ENCODE measurements at regions not wholly inside any gene's neighbourhood (a gene's known extent, or its start where the extent isn't known, plus 50 kb on each side); places are given as distances from the start of the nearest gene placed in this dataset.

DNA sequence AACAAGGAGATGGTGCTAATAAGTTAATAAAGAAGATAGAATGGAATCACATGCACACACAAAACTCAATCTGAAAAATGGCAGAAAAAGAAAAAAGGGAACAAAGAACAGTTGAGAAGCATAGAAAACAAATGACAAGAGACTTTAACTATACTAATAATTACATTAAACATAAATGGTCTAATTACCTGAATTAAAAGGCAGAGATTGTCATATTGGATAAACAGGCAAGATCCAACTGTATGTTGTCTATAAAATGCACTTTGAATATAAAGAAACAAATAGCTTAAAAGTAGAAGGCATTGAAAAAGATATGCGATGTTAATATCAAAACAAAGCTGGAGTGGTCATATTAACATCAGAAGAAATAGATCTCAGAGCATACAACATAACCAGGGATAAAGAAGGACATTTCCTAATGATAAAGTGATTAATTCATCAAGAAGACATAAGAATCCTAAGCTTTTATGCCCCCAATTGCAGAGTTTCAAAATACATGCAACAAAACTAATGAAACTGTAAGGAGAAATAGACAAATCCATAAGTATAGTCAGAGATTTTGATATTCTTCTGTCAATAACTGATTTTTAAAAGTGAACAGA lies 293.5 kb downstream of the PTPRU start:
- TF ChIP-seq, protein P1, sequence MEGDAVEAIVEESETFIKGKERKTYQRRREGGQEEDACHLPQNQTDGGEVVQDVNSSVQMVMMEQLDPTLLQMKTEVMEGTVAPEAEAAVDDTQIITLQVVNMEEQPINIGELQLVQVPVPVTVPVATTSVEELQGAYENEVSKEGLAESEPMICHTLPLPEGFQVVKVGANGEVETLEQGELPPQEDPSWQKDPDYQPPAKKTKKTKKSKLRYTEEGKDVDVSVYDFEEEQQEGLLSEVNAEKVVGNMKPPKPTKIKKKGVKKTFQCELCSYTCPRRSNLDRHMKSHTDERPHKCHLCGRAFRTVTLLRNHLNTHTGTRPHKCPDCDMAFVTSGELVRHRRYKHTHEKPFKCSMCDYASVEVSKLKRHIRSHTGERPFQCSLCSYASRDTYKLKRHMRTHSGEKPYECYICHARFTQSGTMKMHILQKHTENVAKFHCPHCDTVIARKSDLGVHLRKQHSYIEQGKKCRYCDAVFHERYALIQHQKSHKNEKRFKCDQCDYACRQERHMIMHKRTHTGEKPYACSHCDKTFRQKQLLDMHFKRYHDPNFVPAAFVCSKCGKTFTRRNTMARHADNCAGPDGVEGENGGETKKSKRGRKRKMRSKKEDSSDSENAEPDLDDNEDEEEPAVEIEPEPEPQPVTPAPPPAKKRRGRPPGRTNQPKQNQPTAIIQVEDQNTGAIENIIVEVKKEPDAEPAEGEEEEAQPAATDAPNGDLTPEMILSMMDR (IDR thresholded peaks at IDR 0.05): no peak
- TF ChIP-seq POLR2A (IDR thresholded peaks at IDR 0.05; ENCODE audit: low read depth) (no peak), EP300 (IDR thresholded peaks at IDR 0.05) (no peak), POLR2AphosphoS5 (IDR thresholded peaks at IDR 0.05) (no peak)

Data from esophagus muscularis mucosa (tissue), 4 donors.